GM21825 (cell line): ENCODE measurements at regions not wholly inside any gene's neighbourhood (a gene's known extent, or its start where the extent isn't known, plus 50 kb on each side); places are given as distances from the start of the nearest gene placed in this dataset.

Source experiments
- ATAC-seq: cut with Tn5 transposase; IDR thresholded peaks from one replicate; pipeline ENCODE4 v1.9.1; 2021; ENCODE audit warnings: mild to moderate bottlenecking, moderate library complexity; ENCODE audit not compliant: unreplicated experiment

GRCh38 chr13:63048653-63049052 lies 1633.0 kb upstream of the PCDH20 start:
- ATAC-seq, result no peak

- no peak for ATAC-seq
These were observed 1629.1 kb upstream of the PCDH20 start for GRCh38 chr13:63044589-63045313.

- no peak for ATAC-seq
These were observed 1627.0 kb upstream of the PCDH20 start for GRCh38 chr13:63042686-63043085.

- no peak for ATAC-seq
These were observed 1626.2 kb upstream of the PCDH20 start for GRCh38 chr13:63041640-63042414.

- ATAC-seq, result no peak
These were observed 1610.7 kb upstream of the PCDH20 start for GRCh38 chr13:63026285-63026797.

GRCh38 chr13:63025741-63026140 lies 1610.1 kb upstream of the PCDH20 start:
- no peak for ATAC-seq

- ATAC-seq, result no peak
These were observed 1608.8 kb upstream of the PCDH20 start for GRCh38 chr13:63024458-63024857.

- no peak for ATAC-seq
These were observed 1596.3 kb upstream of the PCDH20 start for GRCh38 chr13:63011996-63012395.

GRCh38 chr13:63010072-63010658 lies 1594.5 kb upstream of the PCDH20 start:
- ATAC-seq, result no peak

GRCh38 chr13:63005625-63006024 lies 1590.0 kb upstream of the PCDH20 start:
- ATAC-seq, result no peak

- ATAC-seq, result no peak
These were observed 1582.0 kb upstream of the PCDH20 start for GRCh38 chr13:62997696-62998095.

- no peak for ATAC-seq
These were observed 1581.5 kb upstream of the PCDH20 start for GRCh38 chr13:62997038-62997599.

- no peak for ATAC-seq
These were observed 1558.2 kb upstream of the PCDH20 start for GRCh38 chr13:62973804-62974203.

- ATAC-seq, result no peak
These were observed 1548.9 kb upstream of the PCDH20 start for GRCh38 chr13:62964522-62964921.

- no peak for ATAC-seq
These were observed 1545.1 kb upstream of the PCDH20 start for GRCh38 chr13:62960723-62961122.

- ATAC-seq, result no peak
These were observed 1518.2 kb upstream of the PCDH20 start for GRCh38 chr13:62933809-62934208.

- ATAC-seq, result no peak
These were observed 1516.7 kb upstream of the PCDH20 start for GRCh38 chr13:62932256-62932883.

GRCh38 chr13:62931853-62932252 lies 1516.2 kb upstream of the PCDH20 start:
- ATAC-seq, result no peak

GRCh38 chr13:62924395-62924794 lies 1508.7 kb upstream of the PCDH20 start:
- no peak for ATAC-seq

GRCh38 chr13:62920159-62920558 lies 1504.5 kb upstream of the PCDH20 start:
- no peak for ATAC-seq

- ATAC-seq, result no peak
These were observed 1503.8 kb upstream of the PCDH20 start for GRCh38 chr13:62919491-62919890.
